ENCODE measurements at regions not wholly inside any gene's neighbourhood (a gene's known extent, or its start where the extent isn't known, plus 50 kb on each side); places are given as distances from the start of the nearest gene placed in this dataset.
"Not testable (repeated sequence)": the region's sequence is repeated elsewhere in the genome, so short reads cannot be mapped to it uniquely, and the experiment has no call there.

GRCh38 chrX:65610481-65610880, 57.0 kb upstream of the MSN start:
- no peak for FAIRE-seq

- no peak for FAIRE-seq
These were observed 57.4 kb upstream of the MSN start for GRCh38 chrX:65610040-65610439.

DNA sequence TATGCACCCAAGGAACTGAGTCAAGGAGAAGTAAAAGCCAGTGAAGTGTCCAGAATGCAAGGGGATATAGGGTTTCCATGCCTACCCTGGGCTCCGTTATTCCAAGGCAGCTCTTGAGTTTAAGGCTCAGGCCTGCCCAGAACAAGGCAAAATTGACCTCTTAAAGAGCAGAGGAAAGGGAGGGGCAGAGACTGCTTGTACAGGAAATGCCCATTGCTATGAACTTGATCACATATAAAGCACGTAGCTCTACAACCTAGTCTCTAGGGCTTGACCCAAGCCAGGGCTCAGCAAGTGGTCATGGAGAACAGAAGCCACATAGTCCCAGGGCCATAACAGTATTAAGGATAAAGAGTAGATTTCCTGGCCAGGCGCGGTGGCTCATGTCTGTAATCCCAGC, 58.2 kb upstream of the MSN start:
- no peak for FAIRE-seq

DNA sequence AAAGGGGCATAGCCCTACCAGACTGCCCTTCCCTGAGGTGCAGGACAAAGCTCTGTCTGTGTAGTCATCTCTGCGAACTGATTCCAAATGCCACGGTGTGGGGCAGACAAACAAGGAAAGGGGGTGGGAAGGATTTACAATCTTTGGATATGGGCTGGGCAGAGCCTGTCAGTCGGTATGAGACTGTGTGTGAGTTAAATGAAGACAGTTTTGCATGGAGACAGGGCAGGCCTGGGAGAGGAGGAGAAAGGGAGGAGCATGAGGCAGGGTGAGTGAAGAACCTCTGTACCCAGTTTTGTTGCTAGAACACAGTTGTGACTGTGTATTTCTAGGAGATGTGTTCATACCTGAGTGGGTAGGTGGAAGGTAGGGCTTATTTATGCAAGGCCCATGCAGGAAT, 59.4 kb upstream of the MSN start:
- FAIRE-seq = no peak

GRCh38 chrX:65607070-65607742, 60.2 kb upstream of the MSN start:
- FAIRE-seq = no peak

DNA sequence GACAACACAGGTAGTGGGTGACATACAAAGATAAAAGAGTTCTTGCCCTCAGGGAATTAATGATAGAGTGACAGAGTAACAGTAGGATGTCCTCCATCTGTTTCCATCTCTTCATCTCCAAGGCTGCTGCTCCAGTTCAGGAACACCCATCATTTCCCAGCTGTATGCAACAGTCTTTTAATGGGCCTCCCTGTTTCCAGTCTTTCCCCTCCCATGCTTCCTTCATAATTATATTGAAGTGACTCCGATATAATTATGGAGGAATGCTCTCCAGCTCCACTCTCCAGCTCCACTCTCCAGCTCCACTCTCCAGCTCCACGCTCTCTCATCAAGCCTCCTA, 65.3 kb upstream of the MSN start:
- no peak for FAIRE-seq

DNA sequence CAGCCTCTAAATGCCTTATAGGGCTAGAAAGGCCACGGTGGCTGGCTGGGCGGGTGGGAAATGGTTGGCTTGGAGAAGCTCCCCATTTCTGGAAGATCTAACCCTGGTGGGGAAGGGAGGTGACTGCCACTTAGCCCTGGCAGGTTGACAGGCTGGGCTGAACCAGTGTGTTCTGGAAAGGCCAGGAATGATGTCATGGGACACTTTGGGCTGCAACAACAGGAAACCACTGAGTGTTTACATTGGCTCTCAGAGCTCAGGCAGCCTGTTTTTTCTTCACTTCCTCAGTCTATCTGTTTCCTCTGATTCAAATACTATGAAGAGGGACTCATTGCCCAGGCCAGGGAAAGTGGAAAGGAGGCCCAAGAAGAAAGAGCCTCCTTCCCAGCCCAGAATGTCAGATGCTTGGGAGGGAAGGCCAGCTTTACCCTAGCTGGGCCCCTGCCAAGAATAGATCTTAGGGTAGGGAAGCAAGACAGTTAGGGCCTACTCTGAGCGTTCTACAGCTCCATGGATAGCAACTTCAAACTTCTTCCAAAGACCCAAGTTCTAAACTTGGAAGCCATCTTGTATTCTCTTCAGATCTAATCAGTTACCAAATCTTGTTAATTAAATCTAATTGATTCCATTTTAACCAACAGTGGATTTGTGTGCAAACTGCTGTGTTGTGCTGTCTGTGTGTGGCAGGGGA, 65.8 kb upstream of the MSN start:
- FAIRE-seq = no peak

DNA sequence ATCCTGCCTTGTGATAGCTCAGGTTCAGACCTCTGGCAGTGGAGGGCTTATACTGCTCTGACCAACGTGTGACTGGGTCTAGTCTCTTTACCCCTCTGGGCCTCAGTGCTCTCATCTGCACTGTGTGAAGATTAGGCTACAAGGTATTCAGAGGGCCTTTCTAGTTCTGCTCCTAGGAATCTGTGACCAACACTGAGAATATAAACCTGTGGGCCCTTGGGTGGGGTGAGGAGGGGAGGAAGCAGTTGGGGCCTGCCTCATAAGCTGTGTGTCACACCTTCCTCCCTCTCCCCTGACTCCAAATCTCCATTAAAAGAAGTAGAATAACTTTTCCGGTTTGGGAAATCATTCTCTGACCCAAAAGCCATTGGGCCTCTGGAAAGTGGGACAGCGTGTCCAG, 66.3 kb upstream of the MSN start:
- no peak for FAIRE-seq

GRCh38 chrX:65600106-65600505, 65.5 kb upstream of the LAS1L start:
- no peak for FAIRE-seq

DNA sequence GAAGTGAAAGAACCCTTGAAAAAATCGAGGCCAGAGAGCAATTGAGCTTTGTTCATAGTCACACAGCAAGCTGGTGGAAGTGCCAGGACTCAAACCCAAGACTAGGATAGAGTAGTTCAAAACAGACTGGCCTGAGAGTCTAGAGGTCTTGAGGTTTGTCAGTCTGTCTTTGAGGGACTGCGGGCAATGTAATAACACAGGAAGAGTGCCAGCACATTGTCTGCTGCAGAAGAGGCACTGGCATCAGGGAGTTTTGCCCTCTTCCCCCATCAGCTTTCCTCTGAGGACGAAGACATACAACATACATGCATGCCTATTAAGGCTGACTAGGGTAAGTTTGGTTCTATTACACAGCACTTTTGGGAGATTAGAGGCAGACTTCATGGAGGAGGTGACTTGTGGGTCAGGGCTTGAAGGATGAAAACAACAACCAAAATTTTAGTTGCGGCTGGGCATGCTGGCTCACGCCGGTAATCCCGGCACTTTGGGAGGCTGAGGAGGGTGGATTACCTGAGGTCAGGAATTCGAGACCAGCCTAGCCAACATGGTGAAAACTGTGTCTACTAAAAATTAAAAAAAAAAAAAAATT, 64.1 kb upstream of the LAS1L start:
- FAIRE-seq = no peak

GRCh38 chrX:65596270-65597034, 61.9 kb upstream of the LAS1L start:
- FAIRE-seq = no peak

DNA sequence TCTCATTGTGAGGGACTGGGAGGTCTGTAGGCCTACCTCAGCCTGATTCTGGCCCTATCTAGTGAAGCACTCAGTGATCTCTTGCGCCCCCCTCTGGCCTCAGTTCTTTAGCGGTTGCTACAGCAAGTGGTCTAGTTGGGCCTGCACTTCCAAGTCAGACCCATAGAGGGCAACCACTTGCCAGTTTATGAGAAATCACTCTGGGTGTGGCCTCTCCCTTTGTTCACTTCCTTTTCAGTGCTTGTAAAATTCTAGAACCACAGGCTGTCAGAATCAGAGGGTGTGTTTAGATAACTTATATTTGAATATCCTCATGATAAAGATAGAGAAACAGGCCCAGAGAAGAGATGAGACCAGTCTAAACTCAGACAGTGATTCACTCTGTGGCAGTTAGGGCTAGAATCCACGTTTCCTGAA, 60.9 kb upstream of the LAS1L start:
- peak; percentile 49 for FAIRE-seq

GRCh38 chrX:65591206-65591605, 56.6 kb upstream of the LAS1L start:
- no peak for FAIRE-seq

GRCh38 chrX:65589304-65589703, 54.7 kb upstream of the LAS1L start:
- FAIRE-seq = no peak

GRCh38 chrX:65588795-65589194, 54.2 kb upstream of the LAS1L start:
- no peak for FAIRE-seq

- FAIRE-seq = no peak
These were observed 53.3 kb upstream of the LAS1L start for GRCh38 chrX:65587616-65588526.

GRCh38 chrX:65586491-65586890, 51.9 kb upstream of the LAS1L start:
- FAIRE-seq = no peak

DNA sequence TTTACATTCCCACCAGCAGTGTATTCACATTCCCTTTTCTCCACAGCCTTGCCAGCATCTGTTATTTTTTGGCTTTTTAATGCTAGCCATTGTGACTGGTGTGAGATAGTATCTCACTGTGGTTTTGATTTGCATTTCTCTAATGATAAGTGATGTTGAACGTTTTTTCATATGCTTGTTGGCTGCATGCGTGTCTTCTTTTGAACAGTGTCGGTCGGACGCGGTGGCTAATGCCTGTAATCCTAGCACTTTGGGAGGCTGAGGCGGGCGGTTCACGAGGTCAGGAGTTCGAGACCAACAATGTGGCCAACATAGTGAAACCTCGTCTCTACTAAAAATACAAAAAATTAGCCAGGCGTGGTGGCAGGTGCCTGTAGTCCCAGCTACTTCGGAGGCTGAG, 50.6 kb upstream of the LAS1L start:
- not testable (repeated sequence) for FAIRE-seq

Measured in islet of Langerhans (tissue), 1 donor.